NCI-H446 treated with DMSO at 0.1 percent for 48 hours (cell line): ENCODE measurements at regions not wholly inside any gene's neighbourhood (a gene's known extent, or its start where the extent isn't known, plus 50 kb on each side); places are given as distances from the start of the nearest gene placed in this dataset.
A peak's percentile ranks its signal among the peaks of the same experiment; 100 is the strongest.

Source experiments
- DNase-seq: peaks from one replicate; lab custom pipeline; 2025; lab: John Stamatoyannopoulos, UW

DNA sequence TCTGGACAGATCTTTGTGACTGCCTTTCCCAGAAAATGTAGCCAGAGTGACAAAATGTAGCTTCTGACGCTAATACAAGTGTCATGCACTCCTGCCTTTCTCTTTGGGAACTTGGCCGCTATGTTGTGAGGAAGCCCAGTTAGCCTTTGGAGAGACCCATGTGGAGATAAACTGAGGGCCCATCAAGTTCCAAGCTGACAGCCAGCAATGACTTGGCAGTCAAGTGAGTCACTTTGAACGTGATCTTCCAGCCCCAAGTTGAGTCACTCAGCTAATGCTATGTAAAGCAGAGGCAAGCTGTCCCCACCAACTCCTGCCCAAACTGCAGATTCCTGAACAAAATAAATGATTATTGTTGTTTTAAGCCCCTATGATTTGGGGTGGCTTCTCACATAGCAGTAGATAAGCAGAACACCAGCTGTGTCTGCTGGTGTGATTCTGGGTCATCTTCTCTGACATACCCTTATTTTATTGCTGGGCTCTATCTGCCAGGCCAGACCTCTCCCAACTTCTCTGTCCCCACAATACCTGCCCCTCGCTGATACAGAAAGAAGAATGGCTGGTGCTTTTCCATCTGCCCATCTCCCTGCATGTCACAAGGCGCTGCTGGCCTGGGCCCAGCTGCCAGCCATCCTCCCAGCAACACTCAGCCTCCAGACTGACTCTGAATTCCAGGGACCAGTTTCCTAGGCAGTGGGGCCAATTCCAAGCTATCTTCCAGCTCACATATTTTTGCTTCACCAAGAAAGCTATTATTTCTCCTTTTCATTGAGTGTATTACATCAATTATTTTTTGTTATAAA is 274.8 kb downstream of the LRFN2 start:
- peak; percentile 43 for DNase-seq

DNA sequence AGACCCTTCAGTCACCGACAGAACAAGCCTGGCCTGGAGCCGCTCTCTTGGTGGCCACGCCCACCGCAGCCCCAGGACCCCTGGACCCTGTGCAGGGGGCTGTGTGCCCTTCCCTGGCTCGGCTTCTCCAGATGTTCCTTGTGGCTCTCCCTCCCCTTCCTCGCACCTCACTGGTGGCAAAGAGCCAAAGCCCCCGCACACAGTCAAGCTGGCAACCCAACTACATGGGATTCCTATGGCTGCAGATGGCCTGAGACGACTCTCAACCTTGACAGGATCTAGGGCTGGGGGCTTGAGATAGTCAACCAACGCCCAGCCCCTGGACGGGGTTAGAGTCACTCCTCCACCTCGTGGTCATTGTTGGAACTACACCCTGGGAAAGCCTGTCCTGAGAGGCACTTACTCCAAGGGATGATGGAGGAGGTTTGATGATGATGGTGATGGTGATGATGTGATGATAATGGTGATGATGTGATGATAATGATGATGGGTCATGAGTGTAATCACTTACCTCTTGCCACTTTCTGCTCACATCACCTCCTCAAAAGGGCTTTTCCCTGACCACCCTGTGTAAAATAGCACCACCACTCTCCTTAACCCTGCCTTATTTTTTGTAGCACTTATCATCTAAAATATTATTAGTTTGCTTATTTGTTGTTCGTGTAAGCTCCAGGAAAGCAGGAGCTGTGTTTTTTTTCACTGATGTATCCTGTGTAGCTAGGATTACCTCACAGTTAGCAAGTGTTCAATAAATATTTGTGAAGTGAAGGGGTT is 278.4 kb downstream of the LRFN2 start:
- peak; percentile 45 for DNase-seq

DNA sequence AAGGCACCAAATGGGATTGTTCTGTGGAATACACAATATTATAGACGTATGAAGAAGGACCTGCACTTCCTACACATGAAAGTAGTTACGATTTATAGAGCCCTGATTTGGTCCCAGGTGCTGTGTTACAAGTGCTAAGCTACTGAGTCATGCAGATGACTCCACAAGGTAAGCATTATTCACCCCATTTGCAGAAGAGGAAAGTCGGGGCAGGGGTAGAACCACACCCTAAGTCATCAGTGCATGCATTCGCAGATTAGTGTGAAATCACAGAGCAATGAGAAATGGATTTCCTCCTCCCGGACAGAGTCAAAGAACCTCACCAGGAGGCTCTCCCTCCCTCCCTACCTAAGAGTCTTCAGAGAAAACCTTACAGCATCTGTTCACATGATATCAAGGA is 279.5 kb downstream of the LRFN2 start:
- DNase-seq: no peak

DNA sequence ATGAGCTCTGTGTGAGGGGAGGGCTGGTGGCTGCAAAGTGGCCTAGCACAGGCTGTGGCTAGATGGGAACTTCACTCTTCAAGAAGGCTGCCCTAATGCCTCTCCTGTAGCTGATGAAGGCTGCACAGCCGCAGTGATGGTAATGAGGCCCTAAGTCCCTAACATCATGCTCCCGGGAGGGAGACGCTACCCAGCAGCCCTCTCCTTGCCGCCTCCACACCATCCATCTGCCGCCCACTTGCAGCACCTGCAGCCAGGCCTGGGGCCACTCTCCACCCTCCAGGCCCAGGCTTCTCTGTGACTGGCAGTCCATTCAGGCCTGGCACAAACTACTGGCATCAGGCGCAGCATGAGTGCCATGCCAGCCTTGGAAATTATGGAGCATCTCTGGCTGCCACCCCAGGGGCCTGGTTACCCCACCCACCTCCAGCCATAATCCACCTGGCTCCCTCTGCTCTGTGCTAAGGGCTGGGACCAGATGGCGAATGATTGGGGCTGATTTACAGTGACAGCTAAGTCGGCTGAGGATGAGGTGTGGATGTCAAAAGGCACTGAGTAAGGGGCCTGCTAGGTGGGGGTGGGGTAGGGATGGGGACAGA is 284.2 kb downstream of the LRFN2 start:
- peak; percentile 89 for DNase-seq

- DNase-seq: peak; percentile 27
Measured at GRCh38 chr6:40299681-40300080, 287.5 kb downstream of the LRFN2 start.

DNA sequence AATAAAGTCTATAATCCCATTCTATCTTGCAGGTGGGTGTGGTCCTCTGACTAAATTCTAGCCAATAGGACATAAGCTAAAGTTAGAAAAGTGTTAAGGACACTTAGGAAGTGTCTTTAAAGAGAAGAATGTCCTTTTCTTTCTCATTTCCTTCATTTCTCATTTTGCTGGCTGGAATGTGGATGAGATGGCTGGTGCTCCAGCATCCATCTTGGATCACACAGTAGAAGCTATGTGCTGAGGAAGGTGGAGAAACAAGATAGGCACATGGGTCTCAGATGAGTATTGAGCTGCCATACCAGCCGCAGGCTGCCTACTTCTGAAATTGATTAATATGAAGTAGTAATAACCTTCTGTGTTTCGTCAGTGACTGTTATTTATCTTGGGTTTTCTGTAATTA is 289.0 kb downstream of the LRFN2 start:
- DNase-seq: no peak

DNA sequence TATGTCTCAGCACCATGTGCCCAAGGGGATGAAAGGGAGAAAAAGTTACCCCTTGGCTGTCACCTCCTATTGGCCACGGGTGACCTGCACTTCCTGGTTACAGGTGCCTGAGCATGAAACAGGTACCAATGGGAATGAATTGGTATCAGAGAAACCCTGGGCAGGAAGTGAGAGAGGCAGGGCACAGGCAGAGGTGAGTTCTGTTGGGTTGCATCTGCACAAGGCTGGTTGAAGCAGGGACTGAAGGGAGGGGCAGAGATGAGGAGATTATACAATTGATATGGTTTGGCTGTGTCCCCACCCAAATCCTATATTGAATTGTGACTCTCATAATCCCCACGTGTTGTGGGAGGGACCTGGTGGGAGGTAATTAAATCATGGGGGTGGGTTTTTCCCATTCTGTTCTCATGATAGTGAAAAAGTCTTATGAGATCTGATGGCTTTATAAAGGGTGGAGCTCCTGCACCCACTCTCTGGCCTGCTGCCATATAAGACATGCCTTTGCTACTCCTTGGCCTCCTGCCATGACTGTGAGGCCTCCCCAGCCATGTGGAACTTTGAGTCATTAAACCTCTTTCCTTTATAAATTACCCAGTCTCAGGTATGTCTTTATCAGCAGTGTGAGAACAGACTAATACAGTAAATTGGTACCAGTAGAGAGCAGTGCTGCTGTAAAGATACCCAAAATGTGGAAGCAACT is 291.8 kb downstream of the LRFN2 start:
- peak; percentile 11 for DNase-seq

GRCh38 chr6:40293460-40294185 is 293.5 kb downstream of the LRFN2 start:
- no peak for DNase-seq

DNA sequence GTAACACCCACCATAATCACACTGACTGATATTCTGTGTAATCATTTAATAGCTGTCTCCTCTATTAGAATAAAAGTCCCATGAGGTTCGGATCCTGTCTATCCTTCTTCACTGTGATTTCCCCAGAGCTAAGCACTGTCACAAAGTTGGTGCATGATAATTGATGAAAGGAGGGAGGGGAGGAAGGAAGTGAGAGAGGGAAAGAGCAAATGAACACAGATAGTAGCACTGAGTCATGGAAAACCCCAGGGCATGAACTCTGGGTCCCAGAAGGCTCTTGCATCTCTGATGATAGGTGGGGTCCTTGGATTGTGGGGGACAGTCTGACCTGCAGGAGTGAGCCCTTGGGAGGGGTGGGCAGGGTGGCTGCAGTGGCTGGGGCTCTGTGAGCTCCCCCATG is 294.1 kb downstream of the LRFN2 start:
- no peak for DNase-seq

- DNase-seq: peak; percentile 31
Measured at GRCh38 chr6:40290816-40291215, 296.3 kb downstream of the LRFN2 start.

DNA sequence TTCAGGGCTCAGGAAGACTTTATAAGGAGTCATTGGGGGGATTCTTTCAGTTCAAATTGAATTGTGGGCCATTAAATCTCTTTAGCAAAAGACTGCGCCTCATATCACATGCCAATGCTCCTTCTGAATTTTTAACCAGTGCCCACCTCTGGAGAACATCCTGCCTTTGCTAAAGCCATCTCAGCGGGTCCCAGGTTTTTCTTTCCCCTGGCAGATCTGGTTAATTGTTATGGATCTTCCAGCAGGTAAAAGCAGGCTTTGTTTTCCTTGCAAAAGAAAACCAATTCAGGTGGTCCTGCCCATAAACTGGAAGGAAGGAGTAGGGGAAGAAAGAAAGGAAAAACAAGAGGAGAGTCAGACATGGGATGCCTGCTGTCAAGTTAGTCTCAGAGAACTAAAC is 298.2 kb downstream of the LRFN2 start:
- no peak for DNase-seq

GRCh38 chr6:40287296-40287850 is 299.8 kb downstream of the LRFN2 start:
- no peak for DNase-seq

DNA sequence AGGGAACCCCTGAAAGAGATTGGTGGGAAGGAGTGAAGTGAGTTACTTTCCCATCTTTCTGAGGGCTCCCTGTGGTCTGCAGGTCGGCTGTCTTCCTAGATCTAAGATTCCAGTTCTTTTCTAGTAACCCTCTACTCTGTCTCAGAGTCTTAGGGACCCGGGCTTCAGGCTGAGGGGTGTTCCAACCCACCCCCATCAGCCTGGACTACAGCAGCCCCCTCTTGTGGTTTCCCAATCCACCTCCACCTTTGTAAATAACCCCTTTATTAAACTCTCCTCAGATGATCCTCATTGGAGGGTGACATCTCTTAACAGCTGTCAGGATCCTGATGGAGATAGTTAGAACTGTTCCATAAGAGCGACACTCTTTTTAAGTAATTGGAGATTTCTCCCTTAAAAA is 300.4 kb downstream of the LRFN2 start:
- DNase-seq: no peak

GRCh38 chr6:40285996-40286395 is 301.2 kb downstream of the LRFN2 start:
- no peak for DNase-seq

GRCh38 chr6:40285535-40285934 is 301.6 kb downstream of the LRFN2 start:
- DNase-seq: no peak

- no peak for DNase-seq
Measured at GRCh38 chr6:40282986-40283385, 304.2 kb downstream of the LRFN2 start.

GRCh38 chr6:40281402-40281801 is 305.8 kb downstream of the LRFN2 start:
- DNase-seq: no peak

- DNase-seq: no peak
Measured at GRCh38 chr6:40280231-40280630, 306.9 kb downstream of the LRFN2 start.

DNA sequence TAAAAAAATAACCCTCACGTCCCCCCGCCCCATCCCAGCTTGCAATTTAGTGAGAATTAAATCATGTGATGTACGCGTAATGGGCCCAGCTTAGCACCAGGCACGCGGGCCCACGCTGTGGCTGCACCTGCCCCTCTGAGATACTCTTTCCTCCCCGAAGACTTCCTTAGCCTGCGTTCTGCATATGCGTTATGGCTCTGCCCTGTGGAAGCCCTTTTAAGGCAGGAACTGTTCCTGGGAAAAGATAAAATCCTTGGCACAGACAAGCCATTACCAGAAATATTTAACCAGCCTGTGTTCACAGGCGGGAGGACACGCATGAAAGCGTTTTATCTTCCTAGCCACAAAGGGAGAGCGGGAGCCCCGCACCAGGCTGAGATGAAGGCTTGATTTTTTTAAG is 311.0 kb downstream of the LRFN2 start:
- no peak for DNase-seq

DNA sequence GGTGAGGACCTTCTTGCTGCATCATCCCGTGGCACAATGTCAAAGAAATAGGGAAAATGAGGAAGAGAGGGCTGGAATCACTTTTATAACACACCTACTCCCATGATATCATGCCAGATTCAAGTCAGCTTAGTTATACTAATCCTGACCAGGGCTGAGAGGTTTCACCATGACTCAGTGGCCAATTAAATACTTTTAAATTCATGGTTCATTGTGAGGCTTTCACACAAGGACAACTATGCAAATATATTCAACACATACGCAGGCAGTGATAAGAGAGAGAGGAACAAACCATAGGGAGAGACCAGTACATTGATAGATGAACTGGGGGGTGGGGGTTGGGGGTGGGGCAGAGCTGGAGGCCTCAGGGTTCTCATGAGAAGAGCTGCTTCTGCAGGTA is 313.1 kb downstream of the LRFN2 start:
- no peak for DNase-seq

GRCh38 chr6:40268614-40269013 is 318.6 kb downstream of the LRFN2 start:
- peak; percentile 19 for DNase-seq
